Adipocyte (in vitro differentiated cells): ENCODE measurements at regions not wholly inside any gene's neighbourhood (a gene's known extent, or its start where the extent isn't known, plus 50 kb on each side); places are given as distances from the start of the nearest gene placed in this dataset.

Source experiments
- DNase-seq: peaks from one replicate; pipeline ENCODE4 v3.0.0-alpha.2; 2015; ENCODE audit warnings: low read depth
- H3K27me3 ChIP-seq: replicated peaks from 2 replicates; pipeline ENCODE4 v1.7.0; 2013; ENCODE audit warnings: mild to moderate bottlenecking, low read length, moderate library complexity; ENCODE audit not compliant: control insufficient read depth, insufficient read depth
- H3K36me3 ChIP-seq: 2 replicates; pipeline ENCODE4 v1.7.0; 2013; ENCODE audit warnings: low read length, mild to moderate bottlenecking, moderate library complexity; ENCODE audit not compliant: control insufficient read depth, insufficient read depth, severe bottlenecking
- H3K4me1 ChIP-seq: 2 replicates; pipeline ENCODE4 v1.7.0; 2013; ENCODE audit warnings: mild to moderate bottlenecking, low read length, moderate library complexity; ENCODE audit not compliant: control insufficient read depth, insufficient read depth
- H3K4me3 ChIP-seq: 2 replicates; pipeline ENCODE4 v1.7.0; 2013; ENCODE audit warnings: mild to moderate bottlenecking, low read length, moderate library complexity
- H3K9ac ChIP-seq: 2 replicates; pipeline ENCODE4 v1.7.0; 2013; ENCODE audit warnings: mild to moderate bottlenecking, low read length, moderate library complexity
- H3K9me3 ChIP-seq: 2 replicates; pipeline ENCODE4 v1.7.0; 2013; ENCODE audit warnings: mild to moderate bottlenecking, low read length, moderate library complexity; ENCODE audit not compliant: control insufficient read depth

DNA sequence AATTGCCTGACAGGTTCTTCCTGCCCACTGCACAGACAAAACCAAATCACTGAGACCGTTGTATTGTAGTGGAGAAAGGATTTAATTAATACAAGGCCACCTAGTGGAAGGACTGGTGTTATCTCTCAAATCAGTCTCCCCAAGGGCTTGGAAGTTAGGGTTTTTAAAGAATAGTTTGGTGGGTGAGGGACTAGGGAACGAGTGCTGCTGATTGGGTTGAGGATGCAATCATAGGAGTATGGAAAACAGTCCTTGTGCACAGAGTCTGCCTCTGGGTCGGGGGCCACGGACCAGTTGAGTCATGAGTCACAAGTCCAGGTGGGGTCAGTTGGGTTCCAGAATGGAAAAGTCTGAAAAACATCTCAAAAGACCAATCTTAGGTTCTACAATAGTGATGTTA, 89.1 kb downstream of the B3GNT2 start:
- Histone ChIP-seq H3K9ac (no peak overlapping the region), H3K27me3 (no peaks in the 10 kb centered on the region), H3K4me3 (no peak overlapping the region), H3K36me3 (no peaks in the 10 kb centered on the region), H3K4me1 (peaks cover 12% of the 10 kb centered on the region), H3K9me3 (peaks cover 12% of the 10 kb centered on the region)
- DNase-seq = no peak

DNA sequence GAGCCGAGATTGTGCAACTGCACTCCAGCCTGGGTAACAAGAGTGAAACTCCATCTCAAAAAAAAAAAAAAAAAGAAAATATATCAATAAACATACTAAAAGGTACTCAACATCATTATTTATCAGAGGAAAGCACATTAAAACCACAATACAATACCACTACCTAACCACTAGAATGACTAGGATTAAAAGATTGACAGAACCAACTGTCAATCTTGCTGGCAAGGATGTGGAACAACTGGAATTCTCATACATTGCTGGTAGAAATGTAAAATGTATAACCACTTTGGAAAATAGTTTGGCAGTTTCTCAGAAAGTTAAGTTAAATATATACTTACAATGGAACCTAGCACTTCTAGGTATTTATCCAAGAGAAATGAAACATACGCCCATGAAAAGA, 88.6 kb downstream of the B3GNT2 start:
- Histone ChIP-seq H3K27me3 (no peaks in the 10 kb centered on the region), H3K9me3 (peaks cover 12% of the 10 kb centered on the region), H3K4me3 (no peak overlapping the region), H3K4me1 (peaks cover 12% of the 10 kb centered on the region), H3K9ac (no peak overlapping the region), H3K36me3 (no peaks in the 10 kb centered on the region)
- no peak for DNase-seq

DNA sequence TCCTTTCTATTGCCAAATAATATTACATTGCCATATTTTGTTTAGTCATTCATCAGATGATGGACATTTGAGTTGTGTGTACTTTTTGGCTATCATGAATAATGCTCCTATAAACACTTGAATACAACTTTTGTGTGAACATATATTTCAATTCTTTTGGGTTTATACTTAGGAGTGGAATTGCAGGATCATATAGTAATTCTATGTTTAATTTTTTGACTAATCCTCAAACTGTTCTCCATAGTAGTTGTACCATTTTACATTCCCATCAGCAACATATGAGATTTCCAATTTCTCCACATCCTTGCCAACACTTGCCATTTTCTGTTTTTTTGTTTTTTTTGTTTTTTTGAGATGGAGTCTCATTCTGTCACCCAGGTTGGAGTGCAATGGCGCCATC, 87.2 kb downstream of the B3GNT2 start:
- Histone ChIP-seq H3K4me3 (no peak overlapping the region), H3K27me3 (no peaks in the 10 kb centered on the region), H3K9ac (no peak overlapping the region), H3K9me3 (peaks cover 16% of the 10 kb centered on the region), H3K36me3 (no peaks in the 10 kb centered on the region), H3K4me1 (peaks cover 6% of the 10 kb centered on the region)
- DNase-seq = no peak

DNA sequence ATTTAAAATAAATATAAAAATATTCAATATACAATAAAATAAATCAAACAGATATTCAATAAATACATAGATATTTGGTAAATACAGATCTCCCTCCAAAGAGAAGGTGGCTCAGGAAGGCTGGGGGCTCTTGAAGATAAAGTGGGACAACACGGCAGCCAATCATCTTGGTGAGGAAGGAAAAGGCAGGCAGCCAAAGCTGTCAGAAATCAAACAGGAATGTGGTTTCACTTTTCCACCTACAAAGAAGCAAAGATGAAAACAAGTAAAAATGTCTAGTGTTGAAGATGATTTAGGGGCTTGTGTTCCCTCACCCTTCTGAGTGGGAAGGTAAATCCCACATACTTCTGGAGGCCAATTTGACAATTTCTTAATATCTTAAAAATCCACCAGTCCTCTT, 85.7 kb downstream of the B3GNT2 start:
- H3K36me3 ChIP-seq = no peaks in the 10 kb centered on the region
- H3K9me3 ChIP-seq = peaks cover 27% of the 10 kb centered on the region
- no peaks in the 10 kb centered on the region for H3K27me3 ChIP-seq
- DNase-seq = peak; percentile 21
- H3K4me1 ChIP-seq = no peaks in the 10 kb centered on the region
- no peak overlapping the region for H3K9ac ChIP-seq
- H3K4me3 ChIP-seq = no peak overlapping the region

DNA sequence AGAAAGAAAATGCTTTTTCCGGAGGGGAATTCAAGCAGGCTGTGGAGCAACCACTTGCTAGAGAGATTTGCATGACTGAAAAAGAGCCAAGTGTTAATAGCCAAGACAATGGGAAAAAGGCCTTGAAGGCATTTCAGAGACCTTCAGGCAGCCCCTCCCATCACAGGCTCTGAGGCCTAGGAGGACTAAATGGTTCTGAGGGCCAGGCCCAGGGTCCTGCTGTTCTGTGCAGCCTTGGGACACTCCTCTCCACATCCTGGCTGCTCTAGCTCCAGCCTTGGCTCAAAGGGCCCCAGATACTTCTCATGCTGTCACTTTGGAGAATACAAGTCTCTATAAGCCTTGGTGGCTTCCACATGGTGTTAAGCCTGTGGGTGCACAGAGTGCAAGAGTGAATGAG, 81.8 kb downstream of the B3GNT2 start:
- no peak overlapping the region for H3K4me3 ChIP-seq
- H3K4me1 ChIP-seq = no peaks in the 10 kb centered on the region
- H3K9ac ChIP-seq = no peak overlapping the region
- no peak for DNase-seq
- H3K27me3 ChIP-seq = no peaks in the 10 kb centered on the region
- no peaks in the 10 kb centered on the region for H3K36me3 ChIP-seq
- peaks cover 15% of the 10 kb centered on the region for H3K9me3 ChIP-seq
